ENCODE measurements at regions not wholly inside any gene's neighbourhood (a gene's known extent, or its start where the extent isn't known, plus 50 kb on each side); places are given as distances from the start of the nearest gene placed in this dataset.

- no peak for TF ChIP-seq CTCF (IDR thresholded peaks at IDR 0.05; ENCODE audit: low read depth, low read length, missing control alignments)
- H3K4me3 ChIP-seq (ENCODE audit: low read depth, low read length) = no peak overlapping the region
- no peak for DNase-seq (ENCODE audit: low read depth)
Measured at GRCh38 chr20:24870881-24871280, 78.2 kb upstream of the CST7 start.

- no peak for TF ChIP-seq CTCF (IDR thresholded peaks at IDR 0.05; ENCODE audit: low read depth, low read length, missing control alignments)
- H3K4me3 ChIP-seq (ENCODE audit: low read depth, low read length) = no peak overlapping the region
Measured at GRCh38 chr20:24871480-24872213, 77.4 kb upstream of the CST7 start.

DNA sequence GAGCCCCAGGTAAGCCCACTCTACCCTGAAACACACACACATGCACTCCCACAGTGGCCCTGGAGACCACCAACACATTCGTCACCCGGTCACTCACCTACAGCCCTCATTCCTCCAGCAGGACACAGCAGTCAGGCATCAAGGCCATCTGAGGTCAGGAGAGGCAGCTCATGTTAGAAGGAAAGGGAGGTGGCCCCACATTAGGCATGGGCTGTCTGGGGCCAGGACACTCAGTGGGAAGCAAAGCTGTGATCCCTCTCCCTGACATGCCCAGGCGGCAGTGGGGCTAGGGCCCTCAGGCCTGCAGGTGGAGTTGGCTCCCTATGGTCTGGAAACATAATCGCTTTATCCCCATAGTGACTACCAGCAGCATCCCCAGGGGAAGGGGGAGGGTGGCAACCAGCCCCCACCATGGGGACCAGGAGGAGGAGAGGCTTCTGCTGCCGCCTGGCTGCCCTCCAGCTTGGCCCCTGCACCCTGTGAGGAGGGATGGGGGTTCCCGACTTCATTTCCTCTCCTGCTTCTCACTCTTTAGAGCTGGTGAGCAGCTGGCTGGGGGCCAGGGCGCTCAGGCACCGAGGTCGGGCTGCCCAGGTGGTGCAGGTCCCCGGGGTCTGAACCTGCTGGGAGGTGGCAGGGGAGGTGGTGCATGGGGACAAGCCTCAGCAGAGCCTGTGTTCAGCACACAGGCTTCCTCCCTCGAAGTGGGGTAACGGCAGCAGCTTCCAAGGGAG, 76.6 kb upstream of the CST7 start:
- no peak for DNase-seq (ENCODE audit: low read depth)
- TF ChIP-seq CTCF (IDR thresholded peaks at IDR 0.05; ENCODE audit: low read depth, low read length, missing control alignments) = no peak
- H3K4me3 ChIP-seq (ENCODE audit: low read depth, low read length) = no peak overlapping the region

More at GRCh38 chr20:24871480-24872213, 77.4 kb upstream of the CST7 start:
- no peak for DNase-seq (ENCODE audit: low read depth)

- no peak for TF ChIP-seq CTCF (IDR thresholded peaks at IDR 0.05; ENCODE audit: low read depth, low read length, missing control alignments)
- H3K4me3 ChIP-seq (ENCODE audit: low read depth, low read length) = no peak overlapping the region
- DNase-seq (ENCODE audit: low read depth) = no peak
Measured at GRCh38 chr20:24873025-24873620, 75.9 kb upstream of the CST7 start.

GRCh38 chr20:24875078-24875477, 74.0 kb upstream of the CST7 start:
- H3K4me3 ChIP-seq (ENCODE audit: low read depth, low read length) = no peak overlapping the region
- TF ChIP-seq CTCF (IDR thresholded peaks at IDR 0.05; ENCODE audit: low read depth, low read length, missing control alignments) = no peak
- DNase-seq (ENCODE audit: low read depth) = no peak

DNA sequence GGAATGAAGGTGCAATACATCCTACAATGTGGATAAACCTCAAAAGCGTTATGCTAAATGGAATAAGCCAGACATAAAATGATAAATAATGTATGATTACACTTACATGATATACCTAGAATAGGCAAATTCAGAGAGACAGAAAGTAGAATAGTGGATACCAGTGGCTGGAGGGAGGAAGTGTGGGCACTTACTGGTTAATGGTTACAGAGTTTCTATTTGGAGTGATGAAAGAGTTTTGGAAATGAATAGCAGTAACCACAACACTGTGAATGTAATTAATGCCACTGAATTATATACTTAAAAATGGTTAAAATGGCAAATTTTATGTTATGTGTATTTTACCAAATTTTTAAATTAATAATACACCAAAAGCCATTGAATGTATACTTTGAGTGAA, 71.4 kb upstream of the CST7 start:
- no peak overlapping the region for H3K4me3 ChIP-seq (ENCODE audit: low read depth, low read length)
- no peak for TF ChIP-seq CTCF (IDR thresholded peaks at IDR 0.05; ENCODE audit: low read depth, low read length, missing control alignments)
- no peak for DNase-seq (ENCODE audit: low read depth)

Measured in GM12864 (cell line).